GM12878 (cell line): ENCODE measurements at regions not wholly inside any gene's neighbourhood (a gene's known extent, or its start where the extent isn't known, plus 50 kb on each side); places are given as distances from the start of the nearest gene placed in this dataset.

ENCODE experiments used
- BHLHE40 ChIP-seq, 2 experiments: fragments of 450-650 bp in 1 of 2; IDR thresholded peaks; 2 replicates each; pipeline ENCODE4 v1.6.1; 2011 to 2017; ENCODE audit warnings: low read depth in 2 of 2, borderline replicate concordance in 1 of 2, improper control_type of control experiment in 1 of 2, low read length in 1 of 2, mild to moderate bottlenecking in 1 of 2
- CBFB ChIP-seq: IDR thresholded peaks from 2 replicates; pipeline ENCODE4 v1.6.1; 2016; ENCODE audit warnings: antibody characterized with exemption, low read depth
- E2F8 ChIP-seq: fragments of 450-650 bp; IDR thresholded peaks from 2 replicates; pipeline ENCODE4 v1.6.1; 2018; ENCODE audit warnings: mild to moderate bottlenecking, low read depth, moderate library complexity; ENCODE audit not compliant: partially characterized antibody
- EGR1 ChIP-seq, 2 experiments: IDR thresholded peaks; 1 replicate in 1 of 2; 2 replicates in 1 of 2; pipeline ENCODE4 v1.6.1; 2011 to 2012; ENCODE audit warnings: low read depth in 2 of 2, low read length in 2 of 2, borderline replicate concordance in 1 of 2, mild to moderate bottlenecking in 1 of 2, moderate library complexity in 1 of 2
- EZH2 ChIP-seq: IDR thresholded peaks from 2 replicates; pipeline ENCODE4 v1.6.1; 2012; ENCODE audit warnings: low read depth, mild to moderate bottlenecking, control low read depth, inconsistent platforms, low read length, borderline replicate concordance; ENCODE audit not compliant: control insufficient read depth
- HDAC2 ChIP-seq: fragments of 200-600 bp; sonication (generic); IDR thresholded peaks from 2 replicates; pipeline ENCODE4 v1.6.1; 2017
- IRF3 ChIP-seq: fragments of 450-650 bp; IDR thresholded peaks from 2 replicates; pipeline ENCODE4 v1.6.1; 2014; ENCODE audit warnings: mild to moderate bottlenecking
- LARP7 ChIP-seq: fragments of 450-650 bp; IDR thresholded peaks from 2 replicates; pipeline ENCODE4 v1.6.1; 2017; ENCODE audit warnings: mild to moderate bottlenecking
- MYC ChIP-seq: IDR thresholded peaks from 2 replicates; pipeline ENCODE4 v1.6.1; 2011; ENCODE audit warnings: mild to moderate bottlenecking, low read length, moderate library complexity, inconsistent platforms; ENCODE audit not compliant: insufficient read depth, insufficient replicate concordance, insufficient read length, severe bottlenecking
- NKRF ChIP-seq: fragments of 450-650 bp; conservative IDR thresholded peaks from 2 replicates; pipeline ENCODE4 v1.6.1; 2017; ENCODE audit warnings: mild to moderate bottlenecking, moderate library complexity
- PML ChIP-seq: IDR thresholded peaks from 2 replicates; pipeline ENCODE4 v1.6.1; 2012; ENCODE audit warnings: low read length, inconsistent platforms
- RELB ChIP-seq: fragments of 450-650 bp; IDR thresholded peaks from 2 replicates; pipeline ENCODE4 v1.6.1; 2017; ENCODE audit warnings: low read depth, mild to moderate bottlenecking, moderate library complexity
- REST ChIP-seq: IDR thresholded peaks from 2 replicates; pipeline ENCODE4 v1.6.1; 2012; ENCODE audit warnings: mild to moderate bottlenecking, low read depth, low read length
- RUNX3 ChIP-seq: IDR thresholded peaks from 2 replicates; pipeline ENCODE4 v1.6.1; 2012; ENCODE audit warnings: low read length, inconsistent platforms
- SPI1 ChIP-seq: IDR thresholded peaks from 2 replicates; pipeline ENCODE4 v1.6.1; 2011; ENCODE audit warnings: low read depth, mild to moderate bottlenecking, low read length, moderate library complexity, borderline replicate concordance; ENCODE audit not compliant: insufficient read depth
- STAT1 ChIP-seq: fragments of 450-650 bp; conservative IDR thresholded peaks from 2 replicates; pipeline ENCODE4 v1.6.1; 2014; ENCODE audit warnings: antibody characterized with exemption, mild to moderate bottlenecking
- TCF12 ChIP-seq: IDR thresholded peaks from 2 replicates; pipeline ENCODE4 v1.6.1; 2011; ENCODE audit warnings: low read depth, mild to moderate bottlenecking, low read length
- TCF7 ChIP-seq: IDR thresholded peaks from 2 replicates; pipeline ENCODE4 v1.6.1; 2014; ENCODE audit warnings: antibody characterized with exemption, borderline replicate concordance
- ZNF384 ChIP-seq: IDR thresholded peaks from 2 replicates; pipeline ENCODE4 v1.6.1; 2012; ENCODE audit warnings: low read depth, mild to moderate bottlenecking, low read length, improper control_type of control experiment, borderline replicate concordance

GRCh38 chr13:108407495-108407894 is 138.0 kb downstream of the TNFSF13B start (continued):
- TF ChIP-seq IRF3 (no peak), EGR1 (IDR thresholded peaks at IDR 0.05; ENCODE audit: borderline replicate concordance in 1 of 2, low read depth in 2 of 2, low read length in 2 of 2) (no peak), NKRF (no peak), RELB (peak; percentile 70; the same call in 1 of the 2 replicates), ZNF384 (no peak), HDAC2 (no peak), SPI1 (peak; percentile 47; the same call in 1 of the 2 replicates), EZH2 (no peak), E2F8 (no peak), PML (no peak), CBFB (no peak), LARP7 (no peak), TCF7 (no peak), RUNX3 (no peak), REST (no peak), MYC (no peak), TCF12 (no peak), STAT1 (no peak), BHLHE40 (IDR thresholded peaks at IDR 0.05; ENCODE audit: borderline replicate concordance in 1 of 2, low read depth in 2 of 2, low read length in 1 of 2) (peak; percentile 62 to 79)
- TF ChIP-seq, all 136 proteins: peak for 19
